H1 (cell line): ENCODE measurements at regions not wholly inside any gene's neighbourhood (a gene's known extent, or its start where the extent isn't known, plus 50 kb on each side); places are given as distances from the start of the nearest gene placed in this dataset.

ENCODE experiments used
- CTCF ChIA-PET: fragments of 300-600 bp; sonication (Branson Sonifier 250); formaldehyde crosslinking; loops from one replicate; lab custom pipeline; 2021; ENCODE audit not compliant: partially characterized antibody; lab: Charles Lee
- POLR2A ChIA-PET: fragments of 300-600 bp; sonication (Branson Sonifier 250); formaldehyde crosslinking; loops from one replicate; lab custom pipeline; 2021; ENCODE audit warnings: inconsistent platforms; ENCODE audit not compliant: partially characterized antibody; lab: Charles Lee
- DNase-seq, 2 experiments: peaks; one replicate each; pipeline versions ENCODE4 v3.0.0 to v3.0.0-alpha.2; 2010 to 2022; ENCODE audit warnings: low spot score in 2 of 2, low read depth in 1 of 2, mixed read lengths in 1 of 2
- FAIRE-seq: peaks from 2 replicates; lab custom pipeline; 2011; peaks lifted over from hg19 to GRCh38; lab: Jason Lieb, UNC
- H2AFZ ChIP-seq: 2 replicates; pipeline ENCODE4 v1.8.1; 2012; ENCODE audit warnings: low read length, inconsistent platforms
- H2AK5ac ChIP-seq: 2 replicates; pipeline ENCODE4 v1.6.1; 2013; ENCODE audit warnings: low read depth, low read length
- H2BK120ac ChIP-seq: replicated peaks from 2 replicates; pipeline ENCODE3; 2013; ENCODE audit warnings: low read depth, low read length, inconsistent platforms
- H2BK12ac ChIP-seq: 2 replicates; pipeline ENCODE4 v1.6.1; 2013; ENCODE audit warnings: low read depth, low read length
- H2BK15ac ChIP-seq: 2 replicates; pipeline ENCODE4 v1.6.1; 2013; ENCODE audit warnings: low read length
- H2BK20ac ChIP-seq: 2 replicates; pipeline ENCODE4 v1.6.1; 2013; ENCODE audit warnings: low read length
- H2BK5ac ChIP-seq: 2 replicates; pipeline ENCODE4 v1.6.1; 2013; ENCODE audit warnings: low read depth, low read length
- H3K14ac ChIP-seq: 2 replicates; pipeline ENCODE4 v1.6.1; 2013; ENCODE audit warnings: inconsistent platforms; ENCODE audit not compliant: insufficient read length
- H3K18ac ChIP-seq: 2 replicates; pipeline ENCODE4 v1.6.1; 2013; ENCODE audit warnings: low read length; ENCODE audit errors: extremely low read depth
- H3K23ac ChIP-seq: 2 replicates; pipeline ENCODE4 v1.6.1; 2013; ENCODE audit warnings: inconsistent platforms; ENCODE audit not compliant: insufficient read length
- H3K23me2 ChIP-seq: 2 replicates; pipeline ENCODE4 v1.6.1; 2013; ENCODE audit warnings: low read depth, low read length
- H3K27ac ChIP-seq: 2 replicates; pipeline ENCODE4 v1.6.1; 2011; ENCODE audit warnings: low read depth, low read length, inconsistent platforms
- H3K27me3 ChIP-seq, 4 experiments: replicated peaks in 1 of 4; 1 replicate in 1 of 4; 2 replicates in 3 of 4; pipeline versions ENCODE4 v1.6.1 to v1.8.1; 2011 to 2013; ENCODE audit warnings: low read length in 3 of 4, mild to moderate bottlenecking in 3 of 4, inconsistent platforms in 2 of 4, mixed read lengths in 2 of 4, moderate library complexity in 1 of 4; ENCODE audit not compliant: control insufficient read depth in 3 of 4, insufficient read depth in 3 of 4; ENCODE audit errors: extremely low read depth in 1 of 4
- H3K36me3 ChIP-seq, 4 experiments: 2 replicates each; pipeline versions ENCODE4 v1.6.1 to v1.8.1; 2011 to 2013; ENCODE audit warnings: mild to moderate bottlenecking in 4 of 4, low read length in 3 of 4, moderate library complexity in 2 of 4, control low read depth in 1 of 4, inconsistent platforms in 1 of 4; ENCODE audit not compliant: insufficient read depth in 4 of 4, control insufficient read depth in 2 of 4
- H3K4ac ChIP-seq: replicated peaks from 2 replicates; pipeline ENCODE3; 2013; ENCODE audit warnings: low read length, low read depth, mixed read lengths, inconsistent platforms; ENCODE audit not compliant: insufficient read length
- H3K4me1 ChIP-seq, 4 experiments: replicated peaks in 1 of 4; 1 replicate in 1 of 4; 2 replicates in 3 of 4; pipeline versions ENCODE4 v1.6.1 to v1.8.1; 2011 to 2013; ENCODE audit warnings: low read length in 3 of 4, inconsistent platforms in 2 of 4, mixed read lengths in 1 of 4; ENCODE audit not compliant: insufficient read depth in 4 of 4, control insufficient read depth in 3 of 4
- H3K4me2 ChIP-seq, 2 experiments: 2 replicates each; pipeline versions ENCODE4 v1.6.1 to v1.8.1; 2011 to 2013; ENCODE audit warnings: low read depth in 2 of 2, low read length in 2 of 2, control low read depth in 1 of 2, inconsistent platforms in 1 of 2, mild to moderate bottlenecking in 1 of 2; ENCODE audit not compliant: insufficient read depth in 1 of 2
- H3K4me3 ChIP-seq, 4 experiments: fragments of 200-600, 300-600 bp in 1 of 4; sonication (generic), shearing (Covaris generic), sonication (Bioruptor Twin) in 1 of 4; 2 replicates each; pipeline versions ENCODE4 v1.5.1 to v1.8.1; 2011 to 2016; ENCODE audit warnings: low read length in 4 of 4, low read depth in 3 of 4, control low read depth in 2 of 4, inconsistent platforms in 2 of 4, mild to moderate bottlenecking in 2 of 4, mixed read lengths in 1 of 4, moderate library complexity in 1 of 4; ENCODE audit not compliant: insufficient read depth in 2 of 4; ENCODE audit errors: extremely low read depth in 1 of 4
- H3K56ac ChIP-seq: replicated peaks from 2 replicates; pipeline ENCODE3; 2013; ENCODE audit warnings: low read depth, mild to moderate bottlenecking, mixed read lengths, low read length, inconsistent platforms; ENCODE audit not compliant: insufficient read length
- H3K79me1 ChIP-seq: 2 replicates; pipeline ENCODE4 v1.6.1; 2013; ENCODE audit warnings: low read depth, low read length, control low read depth
- H3K79me2 ChIP-seq, 2 experiments: 2 replicates each; pipeline versions ENCODE4 v1.6.1 to v1.8.1; 2012 to 2013; ENCODE audit warnings: low read length in 2 of 2, mild to moderate bottlenecking in 2 of 2, inconsistent platforms in 1 of 2; ENCODE audit not compliant: insufficient read depth in 2 of 2, control insufficient read depth in 1 of 2
- H3K9ac ChIP-seq, 4 experiments: replicated peaks in 1 of 4; 1 replicate in 1 of 4; 2 replicates in 3 of 4; pipeline versions ENCODE4 v1.6.1 to v1.8.1; 2011 to 2013; ENCODE audit warnings: low read depth in 3 of 4, low read length in 3 of 4, control low read depth in 2 of 4, mild to moderate bottlenecking in 2 of 4, moderate library complexity in 2 of 4, inconsistent platforms in 1 of 4; ENCODE audit errors: extremely low read depth in 1 of 4
- H3K9me3 ChIP-seq, 2 experiments: 2 replicates each; pipeline versions ENCODE4 v1.6.1 to v1.8.1; 2012 to 2013; ENCODE audit warnings: mild to moderate bottlenecking in 2 of 2, moderate library complexity in 2 of 2, control low read depth in 1 of 2, inconsistent platforms in 1 of 2, low read depth in 1 of 2, low read length in 1 of 2, mixed read lengths in 1 of 2; ENCODE audit not compliant: insufficient read depth in 2 of 2
- H4K20me1 ChIP-seq, 2 experiments: replicated peaks in 1 of 2; 2 replicates each; pipeline versions ENCODE3 to v1.8.1; 2011 to 2013; ENCODE audit warnings: inconsistent platforms in 2 of 2, low read length in 2 of 2, mild to moderate bottlenecking in 1 of 2; ENCODE audit not compliant: insufficient read depth in 2 of 2, control insufficient read depth in 1 of 2
- H4K5ac ChIP-seq: 2 replicates; pipeline ENCODE4 v1.6.1; 2013; ENCODE audit warnings: low read length, low read depth, mixed read lengths, inconsistent platforms; ENCODE audit not compliant: insufficient read length
- H4K8ac ChIP-seq: 2 replicates; pipeline ENCODE4 v1.8.0; 2013; ENCODE audit warnings: mild to moderate bottlenecking, moderate library complexity, low read length, inconsistent platforms; ENCODE audit not compliant: insufficient read depth; ENCODE audit errors: extremely low read depth
- H4K91ac ChIP-seq: replicated peaks from 2 replicates; pipeline ENCODE3; 2013; ENCODE audit warnings: low read length, mixed read lengths, inconsistent platforms; ENCODE audit not compliant: insufficient read length
- ASH2L ChIP-seq: fragments of 200-600, 300-600 bp; sonication (generic); IDR thresholded peaks from one replicate; pipeline ENCODE4 v1.7.1; 2017; ENCODE audit warnings: low read length
- BACH1 ChIP-seq: IDR thresholded peaks from 2 replicates; pipeline ENCODE4 v1.6.1; 2012; ENCODE audit warnings: low read length, improper control_type of control experiment
- EP300 ChIP-seq, 2 experiments: IDR thresholded peaks; 1 replicate in 1 of 2; 2 replicates in 1 of 2; pipeline ENCODE4 v1.6.1; 2011 to 2012; ENCODE audit warnings: low read depth in 2 of 2, low read length in 2 of 2, mild to moderate bottlenecking in 2 of 2, borderline replicate concordance in 1 of 2, inconsistent platforms in 1 of 2, moderate library complexity in 1 of 2
- GABPA ChIP-seq: IDR thresholded peaks from 2 replicates; pipeline ENCODE4 v1.6.1; 2011; ENCODE audit warnings: mild to moderate bottlenecking, low read length, moderate library complexity, borderline replicate concordance; ENCODE audit not compliant: insufficient read depth
- GTF2F1 ChIP-seq: IDR thresholded peaks from 2 replicates; pipeline ENCODE4 v1.6.1; 2012; ENCODE audit warnings: low read depth, low read length, improper control_type of control experiment, borderline replicate concordance
- KDM1A ChIP-seq: fragments of 200-600, 300-600 bp; sonication (generic); IDR thresholded peaks from 2 replicates; pipeline ENCODE4 v1.7.1; 2016; ENCODE audit warnings: mild to moderate bottlenecking, low read length, borderline replicate concordance
- NANOG ChIP-seq: IDR thresholded peaks from 2 replicates; pipeline ENCODE4 v1.6.1; 2011; ENCODE audit warnings: low read length, low read depth, mild to moderate bottlenecking, inconsistent platforms; ENCODE audit not compliant: insufficient read depth, poor library complexity, severe bottlenecking
- RBBP5 ChIP-seq: IDR thresholded peaks from 2 replicates; pipeline ENCODE4 v1.7.1; 2012; ENCODE audit warnings: low read depth, mild to moderate bottlenecking, inconsistent platforms, low read length, moderate library complexity, borderline replicate concordance
- SAP30 ChIP-seq: fragments of 300-600 bp; sonication (generic); IDR thresholded peaks from 2 replicates; pipeline ENCODE4 v1.7.1; 2012; ENCODE audit warnings: low read length, moderate library complexity, mild to moderate bottlenecking, inconsistent platforms; ENCODE audit not compliant: insufficient read depth, insufficient replicate concordance
- SP1 ChIP-seq: IDR thresholded peaks from 2 replicates; pipeline ENCODE4 v1.6.1; 2011; ENCODE audit warnings: low read depth, low read length
- SP2 ChIP-seq: IDR thresholded peaks from 2 replicates; pipeline ENCODE4 v1.6.1; 2012; ENCODE audit warnings: mild to moderate bottlenecking, low read length, inconsistent platforms
- SUZ12 ChIP-seq: fragments of 200-600 bp; sonication (generic); IDR thresholded peaks from 2 replicates; pipeline ENCODE4 v1.6.1; 2012; ENCODE audit warnings: mild to moderate bottlenecking, inconsistent platforms, low read length, moderate library complexity, mixed read lengths
- TAF7 ChIP-seq: optimal IDR thresholded peaks from 2 replicates; pipeline ENCODE3; 2011; ENCODE audit warnings: low read depth, mild to moderate bottlenecking, inconsistent platforms, low read length, moderate library complexity, borderline replicate concordance
- YY1 ChIP-seq: IDR thresholded peaks from 2 replicates; pipeline ENCODE4 v1.6.1; 2011; ENCODE audit warnings: low read depth, mild to moderate bottlenecking, low read length

DNA sequence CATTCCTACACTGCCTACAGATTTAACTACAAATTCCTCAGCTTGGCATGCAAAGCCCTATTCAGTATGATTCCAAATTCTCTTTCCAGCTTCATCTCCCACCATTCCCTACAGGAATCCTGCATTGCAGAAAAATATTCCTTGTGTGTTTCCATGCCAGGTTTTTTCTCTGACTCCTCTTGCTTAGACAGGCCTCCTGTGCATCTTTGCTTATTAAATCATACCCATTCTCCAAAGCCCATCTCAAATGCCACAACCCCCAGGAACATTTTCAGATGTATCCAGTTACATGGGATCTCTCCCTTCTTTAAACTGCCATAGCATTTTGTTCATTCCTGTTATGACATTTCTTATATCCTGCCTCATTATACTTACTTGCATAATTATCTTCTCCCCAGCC, 106.4 kb upstream of the GRIA3 start:
- Histone ChIP-seq H3K9me3 (no peaks in the 10 kb centered on the region), H3K79me2 (no peaks in the 10 kb centered on the region), H3K23me2 (no peaks in the 10 kb centered on the region), H3K27me3 (no peaks in the 10 kb centered on the region), H2BK15ac (no peak overlapping the region), H3K18ac (no peak overlapping the region), H3K27ac (no peak overlapping the region), H2BK5ac (no peak overlapping the region), H2AK5ac (no peak overlapping the region), H3K14ac (no peak overlapping the region), H3K4me2 (no peak overlapping the region), H4K5ac (no peak overlapping the region), H3K79me1 (no peaks in the 10 kb centered on the region), H4K20me1 (no peaks in the 10 kb centered on the region), H3K56ac (no peak overlapping the region), H3K4me1 (no peaks in the 10 kb centered on the region), H3K36me3 (no peaks in the 10 kb centered on the region), H4K91ac (no peak overlapping the region), H3K9ac (no peak overlapping the region), H2BK12ac (no peak overlapping the region), H2AFZ (no peak overlapping the region), H3K4me3 (no peak overlapping the region), H2BK120ac (no peak overlapping the region), H4K8ac (no peak overlapping the region), H2BK20ac (no peak overlapping the region), H3K4ac (no peak overlapping the region), H3K23ac (no peak overlapping the region)
- ChIA-PET POLR2A (no interaction called here), CTCF (no interaction called here)
- no peak for DNase-seq
- FAIRE-seq = no peak
- TF ChIP-seq SP2 (no peak), EP300 (IDR thresholded peaks at IDR 0.05; ENCODE audit: borderline replicate concordance in 1 of 2, low read depth in 2 of 2, low read length in 2 of 2) (no peak), NANOG (no peak), TAF7 (no peak), KDM1A (no peak), GABPA (no peak), ASH2L (no peak), SAP30 (no peak), SP1 (no peak), RBBP5 (no peak), GTF2F1 (no peak), BACH1 (no peak), YY1 (no peak), SUZ12 (no peak)
